WERI-Rb-1 (cell line): ENCODE measurements at regions not wholly inside any gene's neighbourhood (a gene's known extent, or its start where the extent isn't known, plus 50 kb on each side); places are given as distances from the start of the nearest gene placed in this dataset.

Experiments
- DNase-seq: peaks from one replicate; pipeline ENCODE4 v3.0.0-alpha.2; 2020
- H3K27ac ChIP-seq: fragments of 250-450 bp; sonication (Bioruptor Pico); 2 replicates; pipeline ENCODE4 v1.5.1; 2020; ENCODE audit warnings: mild to moderate bottlenecking, moderate library complexity
- H3K27me3 ChIP-seq: fragments of 250-450 bp; sonication (Bioruptor Pico); 2 replicates; pipeline ENCODE4 v1.5.1; 2021; ENCODE audit warnings: mild to moderate bottlenecking, low read depth, moderate library complexity; ENCODE audit not compliant: insufficient read depth, severe bottlenecking
- H3K36me3 ChIP-seq: fragments of 250-450 bp; sonication (Bioruptor Pico); 2 replicates; pipeline ENCODE4 v1.5.1; 2020; ENCODE audit warnings: mild to moderate bottlenecking, moderate library complexity
- H3K4me3 ChIP-seq: 2 replicates; pipeline ENCODE4 v1.5.1; 2011; ENCODE audit warnings: low read depth, mild to moderate bottlenecking, control low read depth, low read length
- H3K9me3 ChIP-seq: fragments of 250-450 bp; sonication (Bioruptor Pico); 2 replicates; pipeline ENCODE4 v1.5.1; 2021; ENCODE audit warnings: mild to moderate bottlenecking, moderate library complexity; ENCODE audit not compliant: severe bottlenecking
- TF ChIP-seq, protein P1 (sequence below): IDR thresholded peaks from 2 replicates; pipeline ENCODE4 v1.5.1; 2011; ENCODE audit warnings: low read depth, mild to moderate bottlenecking, control low read depth, inconsistent platforms, low read length

- Histone ChIP-seq H3K9me3 (no peaks in the 10 kb centered on the region), H3K27me3 (no peaks in the 10 kb centered on the region), H3K36me3 (no peaks in the 10 kb centered on the region), H3K4me3 (no peak overlapping the region), H3K27ac (no peak overlapping the region)
- DNase-seq = no peak
- TF ChIP-seq, protein P1, sequence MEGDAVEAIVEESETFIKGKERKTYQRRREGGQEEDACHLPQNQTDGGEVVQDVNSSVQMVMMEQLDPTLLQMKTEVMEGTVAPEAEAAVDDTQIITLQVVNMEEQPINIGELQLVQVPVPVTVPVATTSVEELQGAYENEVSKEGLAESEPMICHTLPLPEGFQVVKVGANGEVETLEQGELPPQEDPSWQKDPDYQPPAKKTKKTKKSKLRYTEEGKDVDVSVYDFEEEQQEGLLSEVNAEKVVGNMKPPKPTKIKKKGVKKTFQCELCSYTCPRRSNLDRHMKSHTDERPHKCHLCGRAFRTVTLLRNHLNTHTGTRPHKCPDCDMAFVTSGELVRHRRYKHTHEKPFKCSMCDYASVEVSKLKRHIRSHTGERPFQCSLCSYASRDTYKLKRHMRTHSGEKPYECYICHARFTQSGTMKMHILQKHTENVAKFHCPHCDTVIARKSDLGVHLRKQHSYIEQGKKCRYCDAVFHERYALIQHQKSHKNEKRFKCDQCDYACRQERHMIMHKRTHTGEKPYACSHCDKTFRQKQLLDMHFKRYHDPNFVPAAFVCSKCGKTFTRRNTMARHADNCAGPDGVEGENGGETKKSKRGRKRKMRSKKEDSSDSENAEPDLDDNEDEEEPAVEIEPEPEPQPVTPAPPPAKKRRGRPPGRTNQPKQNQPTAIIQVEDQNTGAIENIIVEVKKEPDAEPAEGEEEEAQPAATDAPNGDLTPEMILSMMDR = no peak
Observed at GRCh38 chr9:108167136-108167900, 677.7 kb upstream of the KLF4 start.

DNA sequence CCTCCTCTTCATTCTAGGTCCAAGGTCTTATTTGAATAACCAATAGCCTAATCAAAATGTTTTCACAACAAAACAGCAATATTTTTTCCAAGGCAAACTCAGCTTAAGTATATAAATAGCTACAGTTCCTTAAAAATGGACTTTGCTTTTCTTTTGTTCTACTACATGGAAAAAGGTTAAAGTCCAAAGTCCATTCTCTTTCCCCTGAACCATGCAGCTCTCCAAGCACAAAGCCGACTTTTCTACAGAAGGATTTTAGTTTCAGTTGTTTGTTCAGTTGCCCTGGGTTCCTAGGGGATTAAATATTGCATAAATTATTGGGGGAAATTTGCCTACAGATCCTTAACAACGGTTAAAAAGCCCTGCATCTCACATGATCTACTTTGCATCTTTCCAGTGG lies 677.0 kb upstream of the KLF4 start:
- no peak overlapping the region for H3K4me3 ChIP-seq
- no peak for DNase-seq

DNA sequence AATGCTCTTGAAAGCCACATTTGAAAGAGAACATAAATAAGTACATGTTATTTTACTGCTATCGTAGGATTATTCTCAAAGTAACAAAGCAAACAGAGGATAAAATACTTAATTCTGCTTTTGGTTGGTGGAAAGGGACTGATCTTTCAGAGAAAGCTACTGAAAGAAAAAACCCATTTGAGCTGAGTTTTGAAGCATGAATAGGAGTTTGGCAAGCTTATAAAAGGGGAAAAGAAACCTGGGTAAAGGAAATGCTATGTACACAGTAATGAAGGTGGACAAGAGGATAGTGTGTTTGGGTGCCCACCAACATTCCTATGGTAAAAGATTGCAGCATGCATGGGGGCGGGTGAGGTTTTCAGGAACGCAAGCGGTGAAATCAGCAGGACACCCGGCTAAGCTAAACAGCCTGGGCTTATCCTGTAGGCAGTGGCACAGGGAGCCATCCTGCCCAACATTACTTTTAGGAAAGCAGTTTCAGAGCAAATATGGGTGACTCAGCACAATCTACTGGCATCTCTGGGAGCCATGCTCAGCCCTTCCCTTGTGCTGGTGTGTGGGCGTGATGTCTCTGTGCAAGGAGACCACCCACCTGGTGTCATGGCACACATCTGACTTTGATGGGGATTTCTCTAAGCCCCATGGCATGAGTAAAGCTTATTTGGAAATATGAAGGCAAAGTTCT lies 673.9 kb upstream of the KLF4 start:
- Histone ChIP-seq H3K9me3 (no peaks in the 10 kb centered on the region), H3K27ac (no peak overlapping the region), H3K4me3 (no peak overlapping the region), H3K36me3 (no peaks in the 10 kb centered on the region), H3K27me3 (no peaks in the 10 kb centered on the region)
- TF ChIP-seq, protein P1 = no peak
- DNase-seq = no peak

More for the DNA sequence above, 677.0 kb upstream of the KLF4 start:
- Histone ChIP-seq H3K9me3 (no peaks in the 10 kb centered on the region), H3K27me3 (no peaks in the 10 kb centered on the region), H3K36me3 (no peaks in the 10 kb centered on the region), H3K27ac (no peak overlapping the region)
- TF ChIP-seq, protein P1 = no peak

DNA sequence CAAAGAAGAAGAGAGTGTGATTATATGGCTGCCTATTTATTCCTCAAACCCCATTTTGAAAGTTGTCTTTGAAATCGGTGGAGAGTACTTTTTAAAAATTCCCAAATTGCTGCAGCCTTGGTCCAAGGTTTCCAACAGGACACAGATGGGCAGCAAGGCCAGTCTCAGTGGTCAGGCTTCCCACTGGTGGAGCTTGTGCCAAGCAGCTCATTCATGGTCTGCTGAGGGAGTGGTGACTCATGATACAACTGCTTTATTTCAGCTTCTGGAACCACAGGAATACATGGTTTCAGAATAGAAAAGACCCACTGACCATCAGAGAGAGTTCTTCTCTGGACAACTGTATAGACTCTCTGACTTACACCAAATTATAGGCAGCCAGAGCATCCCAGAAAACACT lies 673.1 kb upstream of the KLF4 start:
- Histone ChIP-seq H3K27me3 (no peaks in the 10 kb centered on the region), H3K9me3 (no peaks in the 10 kb centered on the region), H3K27ac (no peak overlapping the region), H3K36me3 (no peaks in the 10 kb centered on the region), H3K4me3 (no peak overlapping the region)
- DNase-seq = no peak
- TF ChIP-seq, protein P1 = no peak

- Histone ChIP-seq H3K36me3 (no peaks in the 10 kb centered on the region), H3K9me3 (no peaks in the 10 kb centered on the region), H3K27me3 (no peaks in the 10 kb centered on the region), H3K4me3 (no peak overlapping the region), H3K27ac (no peak overlapping the region)
- no peak for DNase-seq
- TF ChIP-seq, protein P1 = no peak
Observed at GRCh38 chr9:108161503-108161902, 671.9 kb upstream of the KLF4 start.
